ENCODE measurements at regions not wholly inside any gene's neighbourhood (a gene's known extent, or its start where the extent isn't known, plus 50 kb on each side); places are given as distances from the start of the nearest gene placed in this dataset.

- H3K79me2 ChIP-seq (ENCODE audit: low read length), result no peaks in the 10 kb centered on the region
- H3K27ac ChIP-seq (ENCODE audit: low read length), result no peak overlapping the region
- H3K9me3 ChIP-seq (ENCODE audit: insufficient read depth, low read length), result no peaks in the 10 kb centered on the region
- no peak overlapping the region for H2AFZ ChIP-seq (ENCODE audit: low read depth, low read length)
- no peaks in the 10 kb centered on the region for H3K36me3 ChIP-seq (replicated peaks; ENCODE audit: low read depth, low read length)
- no peaks in the 10 kb centered on the region for H3K4me1 ChIP-seq (ENCODE audit: low read length)
- TF ChIP-seq EZH2phosphoT487 (IDR thresholded peaks at IDR 0.05; ENCODE audit: low read depth), result no peak
- TF ChIP-seq, protein P1, sequence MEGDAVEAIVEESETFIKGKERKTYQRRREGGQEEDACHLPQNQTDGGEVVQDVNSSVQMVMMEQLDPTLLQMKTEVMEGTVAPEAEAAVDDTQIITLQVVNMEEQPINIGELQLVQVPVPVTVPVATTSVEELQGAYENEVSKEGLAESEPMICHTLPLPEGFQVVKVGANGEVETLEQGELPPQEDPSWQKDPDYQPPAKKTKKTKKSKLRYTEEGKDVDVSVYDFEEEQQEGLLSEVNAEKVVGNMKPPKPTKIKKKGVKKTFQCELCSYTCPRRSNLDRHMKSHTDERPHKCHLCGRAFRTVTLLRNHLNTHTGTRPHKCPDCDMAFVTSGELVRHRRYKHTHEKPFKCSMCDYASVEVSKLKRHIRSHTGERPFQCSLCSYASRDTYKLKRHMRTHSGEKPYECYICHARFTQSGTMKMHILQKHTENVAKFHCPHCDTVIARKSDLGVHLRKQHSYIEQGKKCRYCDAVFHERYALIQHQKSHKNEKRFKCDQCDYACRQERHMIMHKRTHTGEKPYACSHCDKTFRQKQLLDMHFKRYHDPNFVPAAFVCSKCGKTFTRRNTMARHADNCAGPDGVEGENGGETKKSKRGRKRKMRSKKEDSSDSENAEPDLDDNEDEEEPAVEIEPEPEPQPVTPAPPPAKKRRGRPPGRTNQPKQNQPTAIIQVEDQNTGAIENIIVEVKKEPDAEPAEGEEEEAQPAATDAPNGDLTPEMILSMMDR (IDR thresholded peaks at IDR 0.05; ENCODE audit: low read depth, low read length), result no peak
- H3K4me2 ChIP-seq (ENCODE audit: low read length), result no peak overlapping the region
- no peaks in the 10 kb centered on the region for H4K20me1 ChIP-seq (ENCODE audit: insufficient read depth, low read length)
- no peak overlapping the region for H3K4me3 ChIP-seq (ENCODE audit: low read length)
- H3K9ac ChIP-seq (ENCODE audit: low read length), result no peak overlapping the region
- H3K27me3 ChIP-seq (ENCODE audit: low read depth, low read length), result peaks cover 13% of the 10 kb centered on the region; the same call in 1 of the 2 replicates
Observed at GRCh38 chr15:73001840-73002239, 50.4 kb upstream of the NEO1 start.

GRCh38 chr15:73000293-73000692 lies 52.0 kb upstream of the NEO1 start:
- no peak for TF ChIP-seq EZH2phosphoT487 (IDR thresholded peaks at IDR 0.05; ENCODE audit: low read depth)
- TF ChIP-seq, protein P1 (IDR thresholded peaks at IDR 0.05; ENCODE audit: low read depth, low read length), result no peak
- no peak overlapping the region for H3K27ac ChIP-seq (ENCODE audit: low read length)
- H3K9me3 ChIP-seq (ENCODE audit: insufficient read depth, low read length), result no peaks in the 10 kb centered on the region
- no peaks in the 10 kb centered on the region for H4K20me1 ChIP-seq (ENCODE audit: insufficient read depth, low read length)
- H2AFZ ChIP-seq (ENCODE audit: low read depth, low read length), result no peak overlapping the region
- no peak overlapping the region for H3K9ac ChIP-seq (ENCODE audit: low read length)
- H3K27me3 ChIP-seq (ENCODE audit: low read depth, low read length), result peaks cover 19% of the 10 kb centered on the region; the same call in 1 of the 2 replicates
- H3K4me1 ChIP-seq (ENCODE audit: low read length), result no peaks in the 10 kb centered on the region
- no peaks in the 10 kb centered on the region for H3K36me3 ChIP-seq (replicated peaks; ENCODE audit: low read depth, low read length)
- H3K79me2 ChIP-seq (ENCODE audit: low read length), result no peaks in the 10 kb centered on the region
- no peak overlapping the region for H3K4me2 ChIP-seq (ENCODE audit: low read length)
- no peak overlapping the region for H3K4me3 ChIP-seq (ENCODE audit: low read length)

- H3K9me3 ChIP-seq (ENCODE audit: insufficient read depth, low read length), result no peaks in the 10 kb centered on the region
- H3K4me3 ChIP-seq (ENCODE audit: low read length), result no peak overlapping the region
- no peaks in the 10 kb centered on the region for H3K79me2 ChIP-seq (ENCODE audit: low read length)
- TF ChIP-seq, protein P1 (IDR thresholded peaks at IDR 0.05; ENCODE audit: low read depth, low read length), result no peak
- no peak for TF ChIP-seq EZH2phosphoT487 (IDR thresholded peaks at IDR 0.05; ENCODE audit: low read depth)
- H4K20me1 ChIP-seq (ENCODE audit: insufficient read depth, low read length), result no peaks in the 10 kb centered on the region
- H3K27ac ChIP-seq (ENCODE audit: low read length), result no peak overlapping the region
- H3K9ac ChIP-seq (ENCODE audit: low read length), result no peak overlapping the region
- no peak overlapping the region; the same call in 1 of the 2 replicates for H2AFZ ChIP-seq (ENCODE audit: low read depth, low read length)
- H3K36me3 ChIP-seq (replicated peaks; ENCODE audit: low read depth, low read length), result no peaks in the 10 kb centered on the region
- H3K4me1 ChIP-seq (ENCODE audit: low read length), result no peaks in the 10 kb centered on the region
- no peak overlapping the region for H3K4me2 ChIP-seq (ENCODE audit: low read length)
- H3K27me3 ChIP-seq (ENCODE audit: low read depth, low read length), result peaks cover 20% of the 10 kb centered on the region; the same call in 1 of the 2 replicates
Observed at GRCh38 chr15:72999586-72999985, 52.7 kb upstream of the NEO1 start.

GRCh38 chr15:72998681-72999466 lies 53.4 kb upstream of the NEO1 start:
- no peak for TF ChIP-seq EZH2phosphoT487 (IDR thresholded peaks at IDR 0.05; ENCODE audit: low read depth)
- TF ChIP-seq, protein P1 (IDR thresholded peaks at IDR 0.05; ENCODE audit: low read depth, low read length), result no peak
- Histone ChIP-seq H3K4me1 (ENCODE audit: low read length) (no peaks in the 10 kb centered on the region), H3K9me3 (ENCODE audit: insufficient read depth, low read length) (no peaks in the 10 kb centered on the region), H3K9ac (ENCODE audit: low read length) (no peak overlapping the region), H3K36me3 (replicated peaks; ENCODE audit: low read depth, low read length) (no peaks in the 10 kb centered on the region), H4K20me1 (ENCODE audit: insufficient read depth, low read length) (no peaks in the 10 kb centered on the region), H3K27me3 (ENCODE audit: low read depth, low read length) (peaks cover 20% of the 10 kb centered on the region), H3K4me2 (ENCODE audit: low read length) (no peak overlapping the region), H3K4me3 (ENCODE audit: low read length) (no peak overlapping the region), H2AFZ (ENCODE audit: low read depth, low read length) (no peak overlapping the region; the same call in 1 of the 2 replicates), H3K79me2 (ENCODE audit: low read length) (no peaks in the 10 kb centered on the region), H3K27ac (ENCODE audit: low read length) (no peak overlapping the region)
